Body of pancreas (tissue), 4 donors: ENCODE measurements at regions not wholly inside any gene's neighbourhood (a gene's known extent, or its start where the extent isn't known, plus 50 kb on each side); places are given as distances from the start of the nearest gene placed in this dataset.

Source experiments
- ATAC-seq: fragments of 150-250 bp; one replicate; pipeline ENCODE4 v1.9.1; 2016
- DNase-seq, 4 donors: peaks; one replicate each; pipeline ENCODE4 v3.0.0-alpha.2; 2019
- H3K27ac ChIP-seq, 4 donors: fragments of 200-600 bp; sonication (generic); 1 replicate in 3 of 4; 2 replicates in 1 of 4; pipeline versions ENCODE4 v1.5.1 to v1.6.1; 2016 to 2019; ENCODE audit warnings: mild to moderate bottlenecking in 1 of 4, mixed read lengths in 1 of 4, moderate library complexity in 1 of 4
- H3K27me3 ChIP-seq, 2 donors: fragments of 200-600 bp; sonication (generic); one replicate each; pipeline ENCODE4 v1.6.0; 2016; ENCODE audit warnings: mild to moderate bottlenecking in 1 of 2
- H3K36me3 ChIP-seq, 2 donors: fragments of 200-600 bp; sonication (generic); replicated peaks in 1 of 2; 2 replicates each; pipeline ENCODE4 v1.5.1; 2016; ENCODE audit warnings: low read depth in 2 of 2; ENCODE audit not compliant: insufficient read depth in 1 of 2
- H3K4me1 ChIP-seq: fragments of 200-600 bp; sonication (generic); one replicate; pipeline ENCODE4 v1.6.0; 2016
- H3K4me3 ChIP-seq, 2 donors: fragments of 200-600 bp; sonication (generic); 1 replicate in 1 of 2; 2 replicates in 1 of 2; pipeline ENCODE4 v1.5.1; 2016 to 2019
- H3K9me3 ChIP-seq, 3 donors: fragments of 200-600 bp; sonication (generic); 1 replicate in 2 of 3; 2 replicates in 1 of 3; pipeline ENCODE4 v1.5.1; 2016
- CTCF ChIP-seq, 7 experiments: fragments of 450-650 bp in 4 of 7; fragments of 200-600 bp in 3 of 7; sonication (generic) in 3 of 7; IDR thresholded peaks; one replicate each; pipeline ENCODE4 v1.5.1; 2016 to 2019; ENCODE audit warnings: antibody characterized with exemption in 7 of 7
- POLR2A ChIP-seq, 3 donors: fragments of 450-650 bp; IDR thresholded peaks; one replicate each; pipeline ENCODE4 v1.6.1; 2016; ENCODE audit warnings: antibody characterized with exemption in 3 of 3, mild to moderate bottlenecking in 2 of 3
- WGBS, 2 donors: methylation state at CpG; one replicate each; pipeline ENCODE4 v1.1.5; 2017; 5-methylcytosine and 5-hydroxymethylcytosine counted together
- intact Hi-C: fragments of 100-400 bp; cut with DNase I; formaldehyde crosslinking; loops from one replicate; pipeline ENCODE4 v1.15.1; 2023

DNA sequence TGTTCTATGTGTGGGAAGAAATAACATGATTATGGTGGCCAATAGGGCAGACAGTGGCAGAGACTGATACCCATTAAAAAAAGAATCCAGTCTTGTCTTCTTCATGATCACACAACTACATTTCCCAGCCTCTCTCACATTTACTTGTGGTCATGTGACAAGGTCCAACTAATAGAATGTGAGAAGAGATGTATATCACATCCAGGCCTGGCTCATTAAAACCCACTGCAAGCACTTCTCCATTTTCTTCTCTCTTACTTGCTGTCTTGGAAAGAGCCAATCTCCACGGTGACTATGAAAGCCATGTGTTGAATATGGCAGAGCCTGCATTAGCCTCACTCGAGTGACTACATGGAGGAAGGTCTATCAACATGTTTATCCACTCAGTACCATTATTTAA is 306.2 kb upstream of the ZEB2 start:
- TF ChIP-seq POLR2A (IDR thresholded peaks at IDR 0.05) (no peak), CTCF (IDR thresholded peaks at IDR 0.05) (no peak)
- WGBS, 2 donors = 32 to 40% methylated on average over 2 of the region's 2 CpGs
- no peak overlapping the region for H3K27ac ChIP-seq
- intact Hi-C loops = no loop called here
- H3K4me3 ChIP-seq = no peak overlapping the region
- H3K4me1 ChIP-seq = no peaks in the 10 kb centered on the region
- H3K36me3 ChIP-seq = no peaks in the 10 kb centered on the region
- no peak for ATAC-seq
- H3K27me3 ChIP-seq = no peaks in the 10 kb centered on the region
- H3K9me3 ChIP-seq = peaks cover 0 to 2% (median 0%) of the 10 kb centered on the region in 3 donors
- no peak for DNase-seq

- WGBS, 2 donors = 58 to 80% methylated on average over 3 of the region's 3 CpGs
- peaks cover 0 to 8% (median 0%) of the 10 kb centered on the region in 3 donors for H3K9me3 ChIP-seq
- intact Hi-C loops = no loop called here
- DNase-seq (no peak), ATAC-seq (no peak)
- no peak overlapping the region for H3K4me3 ChIP-seq
- H3K4me1 ChIP-seq = no peaks in the 10 kb centered on the region
- no peak for TF ChIP-seq CTCF (IDR thresholded peaks at IDR 0.05)
- H3K36me3 ChIP-seq = no peaks in the 10 kb centered on the region
- no peak overlapping the region for H3K27ac ChIP-seq
- H3K27me3 ChIP-seq = no peaks in the 10 kb centered on the region
Measured at GRCh38 chr2:144825331-144826020, 305.6 kb upstream of the ZEB2 start.

DNA sequence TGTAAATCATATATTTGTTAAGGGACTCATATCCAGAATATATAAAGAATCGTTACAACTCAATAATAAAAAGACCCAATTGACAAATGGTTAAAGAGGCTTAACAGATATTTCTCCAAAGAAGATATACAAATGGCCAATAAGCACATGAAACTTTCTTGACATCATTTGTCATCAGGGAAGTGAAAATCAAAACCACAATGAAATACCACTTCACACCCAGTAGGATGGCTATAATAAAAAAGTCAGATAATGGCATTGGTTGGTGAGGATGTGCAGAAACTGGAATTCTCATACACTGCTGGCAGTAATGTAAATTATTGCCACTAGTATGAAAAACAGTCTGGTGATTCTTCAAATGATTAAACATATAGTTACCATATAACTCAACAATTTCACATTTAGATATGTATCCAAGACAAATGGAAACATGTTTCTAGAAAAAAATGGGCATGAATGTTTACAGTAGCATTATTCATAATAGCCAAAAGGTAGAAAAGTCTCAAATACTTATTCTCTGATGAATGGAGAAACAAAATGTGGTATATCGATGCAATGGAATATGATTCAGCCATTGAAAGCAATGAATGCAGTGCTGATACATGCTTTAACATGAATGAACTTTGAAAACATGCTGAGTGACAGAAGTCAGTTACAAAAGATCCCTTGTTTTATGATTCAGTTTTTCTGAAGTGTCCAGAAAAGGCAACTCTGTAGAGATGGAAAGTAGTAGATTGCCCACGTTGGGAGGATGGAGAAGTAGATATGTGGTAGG is 304.6 kb upstream of the ZEB2 start:
- no peaks in the 10 kb centered on the region for H3K4me1 ChIP-seq
- WGBS, 2 donors = 64 to 79% methylated on average over 3 of the region's 3 CpGs
- H3K9me3 ChIP-seq = peaks cover 0 to 8% (median 0%) of the 10 kb centered on the region in 3 donors
- ATAC-seq (no peak), DNase-seq (no peak)
- intact Hi-C loops = no loop called here
- no peak for TF ChIP-seq POLR2A (IDR thresholded peaks at IDR 0.05)
- no peak for TF ChIP-seq CTCF (IDR thresholded peaks at IDR 0.05)
- H3K27me3 ChIP-seq = no peaks in the 10 kb centered on the region
- H3K36me3 ChIP-seq = no peaks in the 10 kb centered on the region
- no peak overlapping the region for H3K27ac ChIP-seq
- no peak overlapping the region for H3K4me3 ChIP-seq

- Histone ChIP-seq H3K4me3 (no peak overlapping the region), H3K36me3 (no peaks in the 10 kb centered on the region), H3K9me3 (peaks cover 0 to 8% (median 0%) of the 10 kb centered on the region in 3 donors), H3K4me1 (no peaks in the 10 kb centered on the region), H3K27ac (no peak overlapping the region), H3K27me3 (no peaks in the 10 kb centered on the region)
- intact Hi-C loops = no loop called here
- TF ChIP-seq POLR2A (IDR thresholded peaks at IDR 0.05) (no peak), CTCF (IDR thresholded peaks at IDR 0.05) (no peak)
- ATAC-seq (no peak), DNase-seq (no peak)
Measured at GRCh38 chr2:144822966-144823365, 303.0 kb upstream of the ZEB2 start.
